H1 (cell line): ENCODE measurements at regions not wholly inside any gene's neighbourhood (a gene's known extent, or its start where the extent isn't known, plus 50 kb on each side); places are given as distances from the start of the nearest gene placed in this dataset.

ENCODE experiments used
- CTCF ChIA-PET: fragments of 300-600 bp; sonication (Branson Sonifier 250); formaldehyde crosslinking; loops from one replicate; lab custom pipeline; 2021; ENCODE audit not compliant: partially characterized antibody; lab: Charles Lee
- POLR2A ChIA-PET: fragments of 300-600 bp; sonication (Branson Sonifier 250); formaldehyde crosslinking; loops from one replicate; lab custom pipeline; 2021; ENCODE audit warnings: inconsistent platforms; ENCODE audit not compliant: partially characterized antibody; lab: Charles Lee
- DNase-seq, 2 experiments: peaks; one replicate each; pipeline versions ENCODE4 v3.0.0 to v3.0.0-alpha.2; 2010 to 2022; ENCODE audit warnings: low spot score in 2 of 2, low read depth in 1 of 2, mixed read lengths in 1 of 2
- FAIRE-seq: peaks from 2 replicates; lab custom pipeline; 2011; peaks lifted over from hg19 to GRCh38; lab: Jason Lieb, UNC
- H2AFZ ChIP-seq: 2 replicates; pipeline ENCODE4 v1.8.1; 2012; ENCODE audit warnings: low read length, inconsistent platforms
- H2AK5ac ChIP-seq: 2 replicates; pipeline ENCODE4 v1.6.1; 2013; ENCODE audit warnings: low read depth, low read length
- H2BK120ac ChIP-seq: replicated peaks from 2 replicates; pipeline ENCODE3; 2013; ENCODE audit warnings: low read depth, low read length, inconsistent platforms
- H2BK12ac ChIP-seq: 2 replicates; pipeline ENCODE4 v1.6.1; 2013; ENCODE audit warnings: low read depth, low read length
- H2BK15ac ChIP-seq: 2 replicates; pipeline ENCODE4 v1.6.1; 2013; ENCODE audit warnings: low read length
- H2BK20ac ChIP-seq: 2 replicates; pipeline ENCODE4 v1.6.1; 2013; ENCODE audit warnings: low read length
- H2BK5ac ChIP-seq: 2 replicates; pipeline ENCODE4 v1.6.1; 2013; ENCODE audit warnings: low read depth, low read length
- H3K14ac ChIP-seq: 2 replicates; pipeline ENCODE4 v1.6.1; 2013; ENCODE audit warnings: inconsistent platforms; ENCODE audit not compliant: insufficient read length
- H3K18ac ChIP-seq: 2 replicates; pipeline ENCODE4 v1.6.1; 2013; ENCODE audit warnings: low read length; ENCODE audit errors: extremely low read depth
- H3K23ac ChIP-seq: 2 replicates; pipeline ENCODE4 v1.6.1; 2013; ENCODE audit warnings: inconsistent platforms; ENCODE audit not compliant: insufficient read length
- H3K23me2 ChIP-seq: 2 replicates; pipeline ENCODE4 v1.6.1; 2013; ENCODE audit warnings: low read depth, low read length
- H3K27ac ChIP-seq: 2 replicates; pipeline ENCODE4 v1.6.1; 2011; ENCODE audit warnings: low read depth, low read length, inconsistent platforms
- H3K27me3 ChIP-seq, 4 experiments: replicated peaks in 1 of 4; 1 replicate in 1 of 4; 2 replicates in 3 of 4; pipeline versions ENCODE4 v1.6.1 to v1.8.1; 2011 to 2013; ENCODE audit warnings: low read length in 3 of 4, mild to moderate bottlenecking in 3 of 4, inconsistent platforms in 2 of 4, mixed read lengths in 2 of 4, moderate library complexity in 1 of 4; ENCODE audit not compliant: control insufficient read depth in 3 of 4, insufficient read depth in 3 of 4; ENCODE audit errors: extremely low read depth in 1 of 4
- H3K36me3 ChIP-seq, 4 experiments: 2 replicates each; pipeline versions ENCODE4 v1.6.1 to v1.8.1; 2011 to 2013; ENCODE audit warnings: mild to moderate bottlenecking in 4 of 4, low read length in 3 of 4, moderate library complexity in 2 of 4, control low read depth in 1 of 4, inconsistent platforms in 1 of 4; ENCODE audit not compliant: insufficient read depth in 4 of 4, control insufficient read depth in 2 of 4
- H3K4ac ChIP-seq: replicated peaks from 2 replicates; pipeline ENCODE3; 2013; ENCODE audit warnings: low read length, low read depth, mixed read lengths, inconsistent platforms; ENCODE audit not compliant: insufficient read length
- H3K4me1 ChIP-seq, 4 experiments: replicated peaks in 1 of 4; 1 replicate in 1 of 4; 2 replicates in 3 of 4; pipeline versions ENCODE4 v1.6.1 to v1.8.1; 2011 to 2013; ENCODE audit warnings: low read length in 3 of 4, inconsistent platforms in 2 of 4, mixed read lengths in 1 of 4; ENCODE audit not compliant: insufficient read depth in 4 of 4, control insufficient read depth in 3 of 4
- H3K4me2 ChIP-seq, 2 experiments: 2 replicates each; pipeline versions ENCODE4 v1.6.1 to v1.8.1; 2011 to 2013; ENCODE audit warnings: low read depth in 2 of 2, low read length in 2 of 2, control low read depth in 1 of 2, inconsistent platforms in 1 of 2, mild to moderate bottlenecking in 1 of 2; ENCODE audit not compliant: insufficient read depth in 1 of 2
- H3K4me3 ChIP-seq, 4 experiments: fragments of 200-600, 300-600 bp in 1 of 4; sonication (generic), shearing (Covaris generic), sonication (Bioruptor Twin) in 1 of 4; 2 replicates each; pipeline versions ENCODE4 v1.5.1 to v1.8.1; 2011 to 2016; ENCODE audit warnings: low read length in 4 of 4, low read depth in 3 of 4, control low read depth in 2 of 4, inconsistent platforms in 2 of 4, mild to moderate bottlenecking in 2 of 4, mixed read lengths in 1 of 4, moderate library complexity in 1 of 4; ENCODE audit not compliant: insufficient read depth in 2 of 4; ENCODE audit errors: extremely low read depth in 1 of 4
- H3K56ac ChIP-seq: replicated peaks from 2 replicates; pipeline ENCODE3; 2013; ENCODE audit warnings: low read depth, mild to moderate bottlenecking, mixed read lengths, low read length, inconsistent platforms; ENCODE audit not compliant: insufficient read length
- H3K79me1 ChIP-seq: 2 replicates; pipeline ENCODE4 v1.6.1; 2013; ENCODE audit warnings: low read depth, low read length, control low read depth
- H3K79me2 ChIP-seq, 2 experiments: 2 replicates each; pipeline versions ENCODE4 v1.6.1 to v1.8.1; 2012 to 2013; ENCODE audit warnings: low read length in 2 of 2, mild to moderate bottlenecking in 2 of 2, inconsistent platforms in 1 of 2; ENCODE audit not compliant: insufficient read depth in 2 of 2, control insufficient read depth in 1 of 2
- H3K9ac ChIP-seq, 4 experiments: replicated peaks in 1 of 4; 1 replicate in 1 of 4; 2 replicates in 3 of 4; pipeline versions ENCODE4 v1.6.1 to v1.8.1; 2011 to 2013; ENCODE audit warnings: low read depth in 3 of 4, low read length in 3 of 4, control low read depth in 2 of 4, mild to moderate bottlenecking in 2 of 4, moderate library complexity in 2 of 4, inconsistent platforms in 1 of 4; ENCODE audit errors: extremely low read depth in 1 of 4
- H3K9me3 ChIP-seq, 2 experiments: 2 replicates each; pipeline versions ENCODE4 v1.6.1 to v1.8.1; 2012 to 2013; ENCODE audit warnings: mild to moderate bottlenecking in 2 of 2, moderate library complexity in 2 of 2, control low read depth in 1 of 2, inconsistent platforms in 1 of 2, low read depth in 1 of 2, low read length in 1 of 2, mixed read lengths in 1 of 2; ENCODE audit not compliant: insufficient read depth in 2 of 2
- H4K20me1 ChIP-seq, 2 experiments: replicated peaks in 1 of 2; 2 replicates each; pipeline versions ENCODE3 to v1.8.1; 2011 to 2013; ENCODE audit warnings: inconsistent platforms in 2 of 2, low read length in 2 of 2, mild to moderate bottlenecking in 1 of 2; ENCODE audit not compliant: insufficient read depth in 2 of 2, control insufficient read depth in 1 of 2
- H4K5ac ChIP-seq: 2 replicates; pipeline ENCODE4 v1.6.1; 2013; ENCODE audit warnings: low read length, low read depth, mixed read lengths, inconsistent platforms; ENCODE audit not compliant: insufficient read length
- H4K8ac ChIP-seq: 2 replicates; pipeline ENCODE4 v1.8.0; 2013; ENCODE audit warnings: mild to moderate bottlenecking, moderate library complexity, low read length, inconsistent platforms; ENCODE audit not compliant: insufficient read depth; ENCODE audit errors: extremely low read depth
- H4K91ac ChIP-seq: replicated peaks from 2 replicates; pipeline ENCODE3; 2013; ENCODE audit warnings: low read length, mixed read lengths, inconsistent platforms; ENCODE audit not compliant: insufficient read length
- CBX5 ChIP-seq: fragments of 300-800, 300-1000 bp; sonication (generic); IDR thresholded peaks from 2 replicates; pipeline ENCODE4 v1.7.1; 2016; ENCODE audit warnings: antibody characterized with exemption, low read length, low read depth
- CBX8 ChIP-seq: fragments of 300-800, 300-1000 bp; sonication (generic); IDR thresholded peaks from 2 replicates; pipeline ENCODE4 v1.7.1; 2016; ENCODE audit warnings: low read depth, low read length, borderline replicate concordance
- HDAC2 ChIP-seq, 2 experiments: fragments of 300-600 bp in 1 of 2; sonication (generic) in 1 of 2; IDR thresholded peaks; 2 replicates each; pipeline ENCODE4 v1.6.1; 2011 to 2012; ENCODE audit warnings: low read depth in 2 of 2, low read length in 2 of 2, mild to moderate bottlenecking in 2 of 2, moderate library complexity in 2 of 2, borderline replicate concordance in 1 of 2, inconsistent platforms in 1 of 2
- HDAC6 ChIP-seq: IDR thresholded peaks from one replicate; pipeline ENCODE4 v1.7.1; 2012; ENCODE audit warnings: low read depth, mild to moderate bottlenecking, inconsistent platforms, low read length, moderate library complexity
- POU5F1 ChIP-seq: IDR thresholded peaks from 2 replicates; pipeline ENCODE4 v1.6.1; 2011; ENCODE audit warnings: low read depth, mild to moderate bottlenecking, low read length, moderate library complexity
- RFX5 ChIP-seq: IDR thresholded peaks from 2 replicates; pipeline ENCODE4 v1.6.1; 2011; ENCODE audit warnings: low read depth, low read length, improper control_type of control experiment, borderline replicate concordance
- SP2 ChIP-seq: IDR thresholded peaks from 2 replicates; pipeline ENCODE4 v1.6.1; 2012; ENCODE audit warnings: mild to moderate bottlenecking, low read length, inconsistent platforms
- SRF ChIP-seq: IDR thresholded peaks from 2 replicates; pipeline ENCODE4 v1.6.1; 2011; ENCODE audit warnings: mild to moderate bottlenecking, low read depth, low read length, moderate library complexity
- TAF1 ChIP-seq: IDR thresholded peaks from 2 replicates; pipeline ENCODE4 v1.6.1; 2011; ENCODE audit warnings: mild to moderate bottlenecking, low read depth, low read length
- TBP ChIP-seq: IDR thresholded peaks from 2 replicates; pipeline ENCODE4 v1.6.1; 2011; ENCODE audit warnings: low read depth, low read length, improper control_type of control experiment
- TCF12 ChIP-seq: IDR thresholded peaks from 2 replicates; pipeline ENCODE4 v1.6.1; 2011; ENCODE audit warnings: low read depth, mild to moderate bottlenecking, low read length
- TEAD4 ChIP-seq: IDR thresholded peaks from 2 replicates; pipeline ENCODE4 v1.6.1; 2012; ENCODE audit warnings: low read depth, low read length, inconsistent platforms, mixed read lengths
- WGBS, 2 experiments: shearing (Covaris generic) in 1 of 2; methylation state at CpG; one replicate each; pipeline versions ENCODE4 v1.1.6 to v1.1.7; 2013 to 2015; ENCODE audit warnings: low lambda C conversion rate in 2 of 2, mixed read lengths in 2 of 2, inconsistent platforms in 1 of 2, low coverage in 1 of 2, missing lambda C conversion rate in 1 of 2; ENCODE audit not compliant: insufficient replicate concordance in 2 of 2, insufficient coverage in 1 of 2, insufficient read length in 1 of 2; ENCODE audit errors: extremely low coverage in 1 of 2, missing lambda C conversion rate in 1 of 2; 5-methylcytosine and 5-hydroxymethylcytosine counted together
- TF ChIP-seq, protein P1 (sequence below): IDR thresholded peaks from 2 replicates; pipeline ENCODE4 v1.6.1; 2011; ENCODE audit warnings: low read length, improper control_type of control experiment

- CTCF ChIA-PET: interaction anchor here (0.8 to 1.2 kb wide), 2 partner anchors 33 to 150 kb away, joined by 4 read pairs; no protein-coding TSS in a partner anchor
- H3K23ac ChIP-seq: no peak overlapping the region
- TF ChIP-seq SP2 (no peak), HDAC2 (IDR thresholded peaks at IDR 0.05; ENCODE audit: borderline replicate concordance in 1 of 2, low read depth in 2 of 2, low read length in 2 of 2) (no peak), RFX5 (no peak), CBX5 (no peak), TCF12 (no peak), TAF1 (no peak), SRF (no peak), POU5F1 (no peak), TBP (no peak), HDAC6 (no peak), CBX8 (no peak), TEAD4 (no peak)
- TF ChIP-seq, protein P1, sequence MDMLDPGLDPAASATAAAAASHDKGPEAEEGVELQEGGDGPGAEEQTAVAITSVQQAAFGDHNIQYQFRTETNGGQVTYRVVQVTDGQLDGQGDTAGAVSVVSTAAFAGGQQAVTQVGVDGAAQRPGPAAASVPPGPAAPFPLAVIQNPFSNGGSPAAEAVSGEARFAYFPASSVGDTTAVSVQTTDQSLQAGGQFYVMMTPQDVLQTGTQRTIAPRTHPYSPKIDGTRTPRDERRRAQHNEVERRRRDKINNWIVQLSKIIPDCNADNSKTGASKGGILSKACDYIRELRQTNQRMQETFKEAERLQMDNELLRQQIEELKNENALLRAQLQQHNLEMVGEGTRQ: no peak
Measured at GRCh38 chr14:99039331-99040041, 232.5 kb downstream of the BCL11B start.

More at GRCh38 chr14:99039331-99040041, 232.5 kb downstream of the BCL11B start:
- no peak overlapping the region; the same call in 1 of the 2 replicates for H4K8ac ChIP-seq
- H4K5ac ChIP-seq: no peak overlapping the region
- no peak overlapping the region for H2AK5ac ChIP-seq
- no peak overlapping the region for H3K4ac ChIP-seq
- POLR2A ChIA-PET: no interaction called here
- no peaks in the 10 kb centered on the region for H3K36me3 ChIP-seq
- H3K79me2 ChIP-seq: no peaks in the 10 kb centered on the region
- H3K4me1 ChIP-seq: peaks cover 0 to 8% (median 1%) of the 10 kb centered on the region in 4 experiments; a peak in 4 of 7 replicates
- H3K27me3 ChIP-seq: no peaks in the 10 kb centered on the region
- DNase-seq (no peak), FAIRE-seq (no peak)
- H3K56ac ChIP-seq: no peak overlapping the region
- H3K79me1 ChIP-seq: no peaks in the 10 kb centered on the region
- no peak overlapping the region for H3K9ac ChIP-seq
- no peak overlapping the region for H2BK5ac ChIP-seq
- no peak overlapping the region for H3K14ac ChIP-seq
- no peak overlapping the region for H2AFZ ChIP-seq
- H3K27ac ChIP-seq: no peak overlapping the region
- H4K20me1 ChIP-seq: no peaks in the 10 kb centered on the region
- H3K4me3 ChIP-seq: no peak overlapping the region
- no peak overlapping the region for H3K18ac ChIP-seq
- 92% methylated on average over 10 of the region's 12 CpGs; no CpG with 5 or more reads in 1 of the 2 experiments for WGBS, 2 experiments
- H2BK20ac ChIP-seq: no peak overlapping the region
- H4K91ac ChIP-seq: no peak overlapping the region
- no peak overlapping the region for H3K4me2 ChIP-seq
- H3K23me2 ChIP-seq: no peaks in the 10 kb centered on the region
- H2BK120ac ChIP-seq: no peak overlapping the region
- no peak overlapping the region for H2BK12ac ChIP-seq
- no peak overlapping the region for H2BK15ac ChIP-seq
- no peaks in the 10 kb centered on the region for H3K9me3 ChIP-seq
